ENCODE measurements at regions not wholly inside any gene's neighbourhood (a gene's known extent, or its start where the extent isn't known, plus 50 kb on each side); places are given as distances from the start of the nearest gene placed in this dataset.
A peak's percentile ranks its signal among the peaks of the same experiment; 100 is the strongest.

GRCh38 chr1:58038574-58038973 is 508.0 kb downstream of the OMA1 start (continued):
- TF ChIP-seq MAZ (CRISPR knock-in tag; conservative IDR thresholded peaks at IDR 0.05 in 1 of 2, IDR thresholded peaks at IDR 0.05 in 1 of 2) (no peak), FUS (optimal IDR thresholded peaks at IDR 0.05; ENCODE audit: low read depth, low read length) (no peak), MITF (IDR thresholded peaks at IDR 0.05) (no peak), ZBTB7A (IDR thresholded peaks at IDR 0.05; ENCODE audit: borderline replicate concordance, control insufficient read depth, low read depth, low read length) (no peak), NCOA4 (IDR thresholded peaks at IDR 0.05; ENCODE audit: partially characterized antibody) (no peak), JUNB (CRISPR knock-in tag; conservative IDR thresholded peaks at IDR 0.05) (no peak)

GRCh38 chr1:58035523-58035922 is 511.0 kb downstream of the OMA1 start:
- ChIA-PET CTCF (ENCODE audit: low intra/inter-chr PET ratio) (interaction anchor here (0.7 kb wide), 1 partner anchor 165 kb away, joined by 3 read pairs; no protein-coding TSS in a partner anchor), POLR2A (interaction anchor here (1.2 kb wide), 1 partner anchor 11 kb away, joined by 4 read pairs; no protein-coding TSS in a partner anchor)
- BruUV-seq (replicated peaks) = no TSS peak
- DNase-seq (ENCODE audit: extremely low read depth in 1 of 4, low spot score in 3 of 4) (peak; percentile 2 to 19 (median 10)), FAIRE-seq (no peak), ATAC-seq (peak; percentile 67)
- in situ Hi-C loops (cut with MboI) = loop anchor here (25.0 kb wide), 1 partner anchor 1198 kb away; no protein-coding TSS in a partner anchor
- no peak overlapping the region for H3K4me2 ChIP-seq (ENCODE audit: insufficient read depth, low read length)
- H3K79me2 ChIP-seq (ENCODE audit: control insufficient read depth, insufficient read depth, low read length) = no peaks in the 10 kb centered on the region
- TF ChIP-seq GABPB1 (CRISPR knock-in tag; IDR thresholded peaks at IDR 0.05) (no peak), RAD21 (CRISPR knock-in tag; conservative IDR thresholded peaks at IDR 0.05 in 1 of 2, IDR thresholded peaks at IDR 0.05 in 1 of 2) (peak in 1 of 2 experiments; percentile 32; a peak in 2 of 4 replicates), CTCF (IDR thresholded peaks at IDR 0.05 in 2 of 3, conservative IDR thresholded peaks at IDR 0.05 in 1 of 3; ENCODE audit: insufficient read depth in 2 of 3, low read depth in 1 of 3, low read length in 3 of 3) (peak; percentile 9 to 29 (median 9); a peak in 3 of 6 replicates)
- 0% methylated on average over 2 of the region's 2 CpGs for WGBS (ENCODE audit: insufficient coverage, low coverage, missing lambda C conversion rate)
- no peaks in the 10 kb centered on the region for H3K4me1 ChIP-seq (replicated peaks in 1 of 2; ENCODE audit: control insufficient read depth in 2 of 2, insufficient read depth in 2 of 2, low read length in 2 of 2)
- no peaks in the 10 kb centered on the region for H3K9me3 ChIP-seq (replicated peaks; ENCODE audit: control insufficient read depth, insufficient read depth, low read depth, low read length)
- no peaks in the 10 kb centered on the region for H3K36me3 ChIP-seq (ENCODE audit: control insufficient read depth, insufficient read depth, low read length)
- H4K20me1 ChIP-seq (replicated peaks; ENCODE audit: control insufficient read depth, insufficient read depth, low read length) = no peaks in the 10 kb centered on the region
- no peaks in the 10 kb centered on the region for H3K9me1 ChIP-seq (ENCODE audit: control insufficient read depth, insufficient read depth, low read length)
- no peaks in the 10 kb centered on the region; a peak in 1 of 5 replicates for H3K27me3 ChIP-seq (ENCODE audit: control insufficient read depth in 2 of 2, insufficient read depth in 2 of 2, low read length in 2 of 2)
- H3K9ac ChIP-seq (ENCODE audit: insufficient read depth in 1 of 2, low read depth in 2 of 2, low read length in 2 of 2) = no peak overlapping the region
- H2AFZ ChIP-seq (ENCODE audit: low read depth, low read length) = no peak overlapping the region
- intact Hi-C loops (cut with micrococcal nuclease) = no loop called here
- no peak overlapping the region for H3K27ac ChIP-seq (ENCODE audit: extremely low read depth, low read depth, low read length)
- H3K4me3 ChIP-seq = no peak overlapping the region

Measured in K562 (cell line).